GM10266 (cell line): ENCODE measurements at regions not wholly inside any gene's neighbourhood (a gene's known extent, or its start where the extent isn't known, plus 50 kb on each side); places are given as distances from the start of the nearest gene placed in this dataset.

Experiments
- DNase-seq: peaks from one replicate; pipeline ENCODE4 v3.0.0; 2012; ENCODE audit errors: extremely low spot score
- CTCF ChIP-seq: IDR thresholded peaks from 2 replicates; pipeline ENCODE4 v1.5.1; 2012; ENCODE audit warnings: mild to moderate bottlenecking, low read depth; ENCODE audit not compliant: control insufficient read depth, insufficient read depth; ENCODE audit errors: missing control alignments

- TF ChIP-seq CTCF: no peak
- no peak for DNase-seq
Observed at GRCh38 chr5:54679686-54680085, 162.1 kb downstream of the SNX18 start.

GRCh38 chr5:54678737-54679136 is 161.2 kb downstream of the SNX18 start:
- no peak for TF ChIP-seq CTCF
- DNase-seq: no peak

- no peak for TF ChIP-seq CTCF
- DNase-seq: no peak
Observed at GRCh38 chr5:54676481-54677340, 159.2 kb downstream of the SNX18 start.

GRCh38 chr5:54673523-54674225 is 156.1 kb downstream of the SNX18 start:
- TF ChIP-seq CTCF: no peak
- DNase-seq: no peak

GRCh38 chr5:54672871-54673270 is 155.3 kb downstream of the SNX18 start:
- no peak for TF ChIP-seq CTCF
- DNase-seq: no peak

- DNase-seq: no peak
- TF ChIP-seq CTCF: no peak
Observed at GRCh38 chr5:54671681-54672080, 154.1 kb downstream of the SNX18 start.

- no peak for DNase-seq
- TF ChIP-seq CTCF: no peak
Observed at GRCh38 chr5:54671111-54671531, 153.6 kb downstream of the SNX18 start.
